Endothelial cell of umbilical vein (primary cell): ENCODE measurements at regions not wholly inside any gene's neighbourhood (a gene's known extent, or its start where the extent isn't known, plus 50 kb on each side); places are given as distances from the start of the nearest gene placed in this dataset.

Source experiments
- EZH2 ChIP-seq: IDR thresholded peaks from 2 replicates; pipeline ENCODE4 v1.6.1; 2012; ENCODE audit warnings: borderline replicate concordance, low read depth, mild to moderate bottlenecking, moderate library complexity, low read length, inconsistent platforms; ENCODE audit not compliant: severe bottlenecking
- POLR2A ChIP-seq: IDR thresholded peaks from 2 replicates; pipeline ENCODE4 v1.6.1; 2012; ENCODE audit warnings: low read depth, mild to moderate bottlenecking, control low read depth, low read length
- POLR2AphosphoS5 ChIP-seq: IDR thresholded peaks from 2 replicates; pipeline ENCODE4 v1.6.1; 2012; ENCODE audit warnings: low read depth, mild to moderate bottlenecking, control low read depth, low read length, moderate library complexity; ENCODE audit not compliant: insufficient read depth
- TF ChIP-seq, protein P1 (sequence below), 2 donors: IDR thresholded peaks; 1 replicate in 1 of 2; 2 replicates in 1 of 2; pipeline ENCODE4 v1.5.1; 2011; ENCODE audit warnings: low read length in 2 of 2, mild to moderate bottlenecking in 2 of 2, moderate library complexity in 2 of 2, control low read depth in 1 of 2, inconsistent platforms in 1 of 2, low read depth in 1 of 2; ENCODE audit not compliant: insufficient read depth in 1 of 2; ENCODE audit errors: extremely low read depth in 1 of 2
- TF ChIP-seq, protein P2 (sequence below): IDR thresholded peaks from 2 replicates; pipeline ENCODE4 v1.6.1; 2011; ENCODE audit not compliant: insufficient read depth, insufficient read length

DNA sequence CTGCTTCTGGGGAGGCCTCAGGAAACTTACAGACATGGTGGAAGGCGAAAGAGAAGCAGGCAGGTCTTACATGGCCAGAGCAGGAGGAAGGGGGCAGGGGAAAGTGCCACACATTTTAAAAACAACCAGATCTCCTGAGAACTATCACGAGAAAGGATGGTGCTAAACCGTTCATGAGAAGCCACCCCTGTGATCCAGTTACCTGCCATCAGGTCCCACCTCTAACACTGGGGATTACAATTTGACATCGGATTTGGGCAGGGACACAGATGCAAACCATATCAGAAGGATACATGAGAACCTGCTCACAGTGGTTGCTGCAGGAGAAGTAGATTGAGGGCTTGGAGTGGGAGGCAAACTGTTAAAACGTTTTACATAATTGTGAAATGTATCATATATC lies 152.2 kb downstream of the ADAMTS15 start:
- TF ChIP-seq POLR2A = no peak
- TF ChIP-seq, protein P1, sequence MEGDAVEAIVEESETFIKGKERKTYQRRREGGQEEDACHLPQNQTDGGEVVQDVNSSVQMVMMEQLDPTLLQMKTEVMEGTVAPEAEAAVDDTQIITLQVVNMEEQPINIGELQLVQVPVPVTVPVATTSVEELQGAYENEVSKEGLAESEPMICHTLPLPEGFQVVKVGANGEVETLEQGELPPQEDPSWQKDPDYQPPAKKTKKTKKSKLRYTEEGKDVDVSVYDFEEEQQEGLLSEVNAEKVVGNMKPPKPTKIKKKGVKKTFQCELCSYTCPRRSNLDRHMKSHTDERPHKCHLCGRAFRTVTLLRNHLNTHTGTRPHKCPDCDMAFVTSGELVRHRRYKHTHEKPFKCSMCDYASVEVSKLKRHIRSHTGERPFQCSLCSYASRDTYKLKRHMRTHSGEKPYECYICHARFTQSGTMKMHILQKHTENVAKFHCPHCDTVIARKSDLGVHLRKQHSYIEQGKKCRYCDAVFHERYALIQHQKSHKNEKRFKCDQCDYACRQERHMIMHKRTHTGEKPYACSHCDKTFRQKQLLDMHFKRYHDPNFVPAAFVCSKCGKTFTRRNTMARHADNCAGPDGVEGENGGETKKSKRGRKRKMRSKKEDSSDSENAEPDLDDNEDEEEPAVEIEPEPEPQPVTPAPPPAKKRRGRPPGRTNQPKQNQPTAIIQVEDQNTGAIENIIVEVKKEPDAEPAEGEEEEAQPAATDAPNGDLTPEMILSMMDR (IDR thresholded peaks at IDR 0.05; ENCODE audit: extremely low read depth in 1 of 2, insufficient read depth in 1 of 2, low read depth in 1 of 2, low read length in 2 of 2) = no peak
- TF ChIP-seq EZH2 = no peak
- no peak for TF ChIP-seq POLR2AphosphoS5
- TF ChIP-seq, protein P2, sequence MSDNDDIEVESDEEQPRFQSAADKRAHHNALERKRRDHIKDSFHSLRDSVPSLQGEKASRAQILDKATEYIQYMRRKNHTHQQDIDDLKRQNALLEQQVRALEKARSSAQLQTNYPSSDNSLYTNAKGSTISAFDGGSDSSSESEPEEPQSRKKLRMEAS = no peak
